ENCODE measurements at regions not wholly inside any gene's neighbourhood (a gene's known extent, or its start where the extent isn't known, plus 50 kb on each side); places are given as distances from the start of the nearest gene placed in this dataset.

DNA sequence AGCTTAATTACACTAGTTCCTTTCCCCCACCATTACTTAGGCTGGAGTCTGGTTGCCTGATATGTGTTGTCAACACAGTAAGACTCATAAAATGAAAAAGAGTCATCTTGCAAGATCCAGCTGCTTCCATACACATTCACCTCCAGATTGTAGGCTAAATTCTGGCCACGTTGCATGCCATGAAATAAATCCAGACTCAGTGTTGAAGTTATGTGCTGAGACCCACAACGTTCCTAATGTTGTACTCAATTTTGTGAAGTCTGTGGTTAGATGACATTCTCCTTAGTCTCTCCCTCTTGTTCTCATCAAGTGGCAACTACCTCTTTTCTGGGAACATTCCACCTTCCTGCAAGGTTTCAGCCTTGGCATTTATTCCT, 212.3 kb downstream of the LMBRD1 start:
- no peak overlapping the region for H2AFZ ChIP-seq
- peak overlapping the region; percentile 19 for H3K4me2 ChIP-seq
- H4K20me1 ChIP-seq (ENCODE audit: insufficient read depth, poor library complexity, severe bottlenecking), result no peaks in the 10 kb centered on the region
- H3K4me3 ChIP-seq, result no peak overlapping the region
- 30% methylated on average over 2 of the region's 2 CpGs for WGBS (ENCODE audit: low lambda C conversion rate, missing lambda C conversion rate)
- no peaks in the 10 kb centered on the region for H3K36me3 ChIP-seq (replicated peaks; ENCODE audit: insufficient read depth, low read depth)
- DNase-seq (ENCODE audit: low spot score), result peak; percentile 14
- no peaks in the 10 kb centered on the region for H3K9me2 ChIP-seq (replicated peaks; ENCODE audit: insufficient read depth)
- no peaks in the 10 kb centered on the region for H3K27me3 ChIP-seq
- no peak for TF ChIP-seq EZH2phosphoT487 (IDR thresholded peaks at IDR 0.05; ENCODE audit: low read depth, severe bottlenecking, unreplicated experiment)
- no peaks in the 10 kb centered on the region for H3K79me2 ChIP-seq
- H3K27ac ChIP-seq, result peak overlapping the region; percentile 22
- H3K4me1 ChIP-seq (ENCODE audit: insufficient read depth), result no peaks in the 10 kb centered on the region
- no peaks in the 10 kb centered on the region for H3K9me3 ChIP-seq (ENCODE audit: low read depth)

DNA sequence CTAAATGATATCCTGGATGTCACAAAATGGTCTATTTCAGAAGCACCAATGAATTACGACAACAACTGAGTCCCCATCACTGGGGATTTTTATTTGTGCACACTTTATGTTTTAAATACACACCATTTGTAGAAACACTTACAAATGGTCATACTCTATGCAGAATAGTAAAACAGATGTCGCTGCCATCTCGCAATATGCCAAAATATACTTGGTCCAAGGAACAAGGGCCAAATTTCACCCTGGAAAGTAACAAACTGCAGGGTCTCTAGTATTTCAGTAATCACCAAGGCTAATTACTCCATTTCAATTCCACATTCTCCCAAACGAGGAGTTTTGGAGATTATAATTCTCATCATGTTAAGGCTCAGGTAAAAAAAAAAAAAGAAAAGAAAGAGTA, 215.2 kb downstream of the LMBRD1 start:
- Histone ChIP-seq H3K27ac (no peak overlapping the region), H3K36me3 (replicated peaks; ENCODE audit: insufficient read depth, low read depth) (no peaks in the 10 kb centered on the region), H3K9me3 (ENCODE audit: low read depth) (no peaks in the 10 kb centered on the region), H3K27me3 (no peaks in the 10 kb centered on the region), H3K4me2 (no peak overlapping the region), H3K4me3 (no peak overlapping the region), H4K20me1 (ENCODE audit: insufficient read depth, poor library complexity, severe bottlenecking) (no peaks in the 10 kb centered on the region), H2AFZ (no peak overlapping the region), H3K4me1 (ENCODE audit: insufficient read depth) (no peaks in the 10 kb centered on the region), H3K9me2 (replicated peaks; ENCODE audit: insufficient read depth) (no peaks in the 10 kb centered on the region), H3K79me2 (no peaks in the 10 kb centered on the region)
- 89% methylated on average over 4 of the region's 4 CpGs for WGBS (ENCODE audit: low lambda C conversion rate, missing lambda C conversion rate)
- DNase-seq (ENCODE audit: low spot score), result no peak
- TF ChIP-seq EZH2phosphoT487 (IDR thresholded peaks at IDR 0.05; ENCODE audit: low read depth, severe bottlenecking, unreplicated experiment) (no peak), EZH2 (IDR thresholded peaks at IDR 0.05; ENCODE audit: borderline replicate concordance) (no peak)
- TF ChIP-seq, protein P1, sequence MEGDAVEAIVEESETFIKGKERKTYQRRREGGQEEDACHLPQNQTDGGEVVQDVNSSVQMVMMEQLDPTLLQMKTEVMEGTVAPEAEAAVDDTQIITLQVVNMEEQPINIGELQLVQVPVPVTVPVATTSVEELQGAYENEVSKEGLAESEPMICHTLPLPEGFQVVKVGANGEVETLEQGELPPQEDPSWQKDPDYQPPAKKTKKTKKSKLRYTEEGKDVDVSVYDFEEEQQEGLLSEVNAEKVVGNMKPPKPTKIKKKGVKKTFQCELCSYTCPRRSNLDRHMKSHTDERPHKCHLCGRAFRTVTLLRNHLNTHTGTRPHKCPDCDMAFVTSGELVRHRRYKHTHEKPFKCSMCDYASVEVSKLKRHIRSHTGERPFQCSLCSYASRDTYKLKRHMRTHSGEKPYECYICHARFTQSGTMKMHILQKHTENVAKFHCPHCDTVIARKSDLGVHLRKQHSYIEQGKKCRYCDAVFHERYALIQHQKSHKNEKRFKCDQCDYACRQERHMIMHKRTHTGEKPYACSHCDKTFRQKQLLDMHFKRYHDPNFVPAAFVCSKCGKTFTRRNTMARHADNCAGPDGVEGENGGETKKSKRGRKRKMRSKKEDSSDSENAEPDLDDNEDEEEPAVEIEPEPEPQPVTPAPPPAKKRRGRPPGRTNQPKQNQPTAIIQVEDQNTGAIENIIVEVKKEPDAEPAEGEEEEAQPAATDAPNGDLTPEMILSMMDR (IDR thresholded peaks at IDR 0.05; ENCODE audit: poor library complexity), result no peak

DNA sequence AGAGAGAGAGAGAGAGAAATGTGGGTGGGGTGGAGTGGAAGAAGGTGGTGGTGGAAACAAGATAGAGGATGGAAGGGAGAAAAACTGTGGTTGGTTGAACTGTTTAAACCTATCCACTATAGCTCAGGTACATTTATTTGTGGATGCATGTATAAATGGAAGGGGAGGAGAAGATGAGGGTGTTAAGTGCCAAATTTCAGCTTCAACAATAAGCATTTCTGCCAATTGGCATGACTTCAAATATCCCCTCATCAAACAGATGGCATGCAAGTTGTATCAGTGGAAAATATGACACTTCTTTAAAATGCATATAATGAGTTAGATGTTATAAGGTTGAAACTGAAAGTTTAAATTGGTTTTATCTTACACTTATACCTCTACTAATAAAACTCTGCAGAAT, 216.1 kb downstream of the LMBRD1 start:
- no peak overlapping the region for H3K4me2 ChIP-seq
- no peaks in the 10 kb centered on the region for H3K79me2 ChIP-seq
- H3K4me3 ChIP-seq, result no peak overlapping the region
- no peaks in the 10 kb centered on the region for H4K20me1 ChIP-seq (ENCODE audit: insufficient read depth, poor library complexity, severe bottlenecking)
- no peak overlapping the region for H3K27ac ChIP-seq
- H3K9me3 ChIP-seq (ENCODE audit: low read depth), result no peaks in the 10 kb centered on the region
- DNase-seq (ENCODE audit: low spot score), result no peak
- H3K27me3 ChIP-seq, result no peaks in the 10 kb centered on the region
- H3K36me3 ChIP-seq (replicated peaks; ENCODE audit: insufficient read depth, low read depth), result no peaks in the 10 kb centered on the region
- H2AFZ ChIP-seq, result no peak overlapping the region
- no peaks in the 10 kb centered on the region for H3K9me2 ChIP-seq (replicated peaks; ENCODE audit: insufficient read depth)
- no peaks in the 10 kb centered on the region for H3K4me1 ChIP-seq (ENCODE audit: insufficient read depth)
- TF ChIP-seq, protein P1 (IDR thresholded peaks at IDR 0.05; ENCODE audit: poor library complexity), result no peak
- TF ChIP-seq EZH2 (IDR thresholded peaks at IDR 0.05; ENCODE audit: borderline replicate concordance) (no peak), EZH2phosphoT487 (IDR thresholded peaks at IDR 0.05; ENCODE audit: low read depth, severe bottlenecking, unreplicated experiment) (no peak)

DNA sequence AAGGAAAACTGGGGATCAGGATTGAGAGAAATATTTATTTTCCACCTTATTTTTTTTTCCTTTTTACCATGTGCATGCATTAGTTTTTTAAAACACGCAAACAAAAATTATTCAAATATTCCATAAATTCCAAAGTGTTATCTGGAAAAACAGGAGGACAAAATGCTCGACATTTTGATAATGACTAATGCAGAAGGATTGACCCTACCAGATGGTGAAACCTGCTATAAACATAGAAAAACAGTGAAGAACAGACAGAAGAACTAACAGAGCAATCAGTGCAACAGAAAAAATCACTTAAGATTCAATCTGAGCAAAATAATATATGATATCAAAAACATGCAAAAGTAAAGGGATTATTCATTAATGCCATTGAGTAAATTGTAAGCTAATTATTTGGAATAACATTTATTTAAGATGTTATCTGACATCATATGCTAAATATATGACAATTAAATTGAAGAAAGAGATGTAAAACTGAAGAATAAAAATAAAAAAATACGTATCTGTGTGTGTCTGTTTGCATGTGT, 218.4 kb downstream of the LMBRD1 start:
- Histone ChIP-seq H3K27ac (no peak overlapping the region), H3K36me3 (replicated peaks; ENCODE audit: insufficient read depth, low read depth) (no peaks in the 10 kb centered on the region), H3K27me3 (no peaks in the 10 kb centered on the region), H2AFZ (no peak overlapping the region), H3K79me2 (no peaks in the 10 kb centered on the region), H3K9me3 (ENCODE audit: low read depth) (no peaks in the 10 kb centered on the region), H4K20me1 (ENCODE audit: insufficient read depth, poor library complexity, severe bottlenecking) (no peaks in the 10 kb centered on the region), H3K4me3 (no peak overlapping the region), H3K4me2 (no peak overlapping the region), H3K9me2 (replicated peaks; ENCODE audit: insufficient read depth) (no peaks in the 10 kb centered on the region), H3K4me1 (ENCODE audit: insufficient read depth) (no peaks in the 10 kb centered on the region)
- DNase-seq (ENCODE audit: low spot score), result no peak
- 58% methylated on average over 3 of the region's 3 CpGs for WGBS (ENCODE audit: low lambda C conversion rate, missing lambda C conversion rate)
- TF ChIP-seq EZH2phosphoT487 (IDR thresholded peaks at IDR 0.05; ENCODE audit: low read depth, severe bottlenecking, unreplicated experiment) (no peak), EZH2 (IDR thresholded peaks at IDR 0.05; ENCODE audit: borderline replicate concordance) (no peak)
- TF ChIP-seq, protein P1 (IDR thresholded peaks at IDR 0.05; ENCODE audit: poor library complexity), result no peak

All from hepatocyte (in vitro differentiated cells).